Natural killer cell (primary cell): ENCODE measurements at regions not wholly inside any gene's neighbourhood (a gene's known extent, or its start where the extent isn't known, plus 50 kb on each side); places are given as distances from the start of the nearest gene placed in this dataset.

ENCODE experiments used
- ATAC-seq, 3 donors: fragments of 150-1000 bp in 2 of 3; fragments of 200-7000 bp in 1 of 3; cut with Tn5 transposase; 1 replicate in 1 of 3; 2 replicates in 2 of 3; pipeline ENCODE4 v1.10.0; 2021; ENCODE audit warnings: mild to moderate bottlenecking in 2 of 3, moderate library complexity in 2 of 3
- DNase-seq, 2 donors: peaks; one replicate each; pipeline versions ENCODE4 v3.0.0 to v3.0.0-alpha.2; 2013 to 2021; ENCODE audit warnings: mixed read lengths in 1 of 2
- H3K27ac ChIP-seq: one replicate; pipeline ENCODE4 v1.5.1; 2013; ENCODE audit warnings: mild to moderate bottlenecking, low read length
- H3K27me3 ChIP-seq: one replicate; pipeline ENCODE4 v1.6.1; 2013; ENCODE audit warnings: low read length; ENCODE audit not compliant: control insufficient read depth, insufficient read depth
- H3K36me3 ChIP-seq: one replicate; pipeline ENCODE4 v1.6.1; 2013; ENCODE audit warnings: low read length; ENCODE audit not compliant: control insufficient read depth, insufficient read depth
- H3K4me1 ChIP-seq: one replicate; pipeline ENCODE4 v1.6.1; 2013; ENCODE audit warnings: low read length; ENCODE audit not compliant: control insufficient read depth, insufficient read depth
- H3K4me3 ChIP-seq: one replicate; pipeline ENCODE4 v1.5.1; 2013; ENCODE audit warnings: low read length
- H3K9me3 ChIP-seq: one replicate; pipeline ENCODE4 v1.6.1; 2013; ENCODE audit warnings: low read length; ENCODE audit not compliant: control insufficient read depth, insufficient read depth
- H3K27ac Mint-ChIP-seq, 2 donors: one replicate each; pipeline ENCODE4 v1.8.0; 2022; ENCODE audit warnings: mild to moderate bottlenecking in 2 of 2, mixed read lengths in 2 of 2, moderate library complexity in 1 of 2
- H3K27me3 Mint-ChIP-seq, 2 donors: one replicate each; pipeline ENCODE4 v1.8.0; 2022; ENCODE audit warnings: low read depth in 2 of 2, mixed read lengths in 2 of 2
- H3K36me3 Mint-ChIP-seq: one replicate; pipeline ENCODE4 v1.8.0; 2022; ENCODE audit warnings: mixed read lengths
- H3K4me1 Mint-ChIP-seq, 2 donors: one replicate each; pipeline ENCODE4 v1.8.0; 2022; ENCODE audit warnings: mixed read lengths in 2 of 2
- H3K4me3 Mint-ChIP-seq: one replicate; pipeline ENCODE4 v1.8.0; 2022; ENCODE audit warnings: mild to moderate bottlenecking, moderate library complexity, mixed read lengths
- H3K9me3 Mint-ChIP-seq, 2 donors: one replicate each; pipeline ENCODE4 v1.8.0; 2022; ENCODE audit warnings: mixed read lengths in 2 of 2
- CTCF ChIP-seq: fragments of 200-600 bp; IDR thresholded peaks from one replicate; pipeline ENCODE4 v1.8.0; 2022; ENCODE audit warnings: antibody characterized with exemption
- WGBS: methylation state at CpG from one replicate; pipeline ENCODE4 v1.1.7; 2013; ENCODE audit warnings: missing lambda C conversion rate; ENCODE audit not compliant: insufficient coverage; 5-methylcytosine and 5-hydroxymethylcytosine counted together
- intact Hi-C: fragments of 100-400 bp; cut with micrococcal nuclease; formaldehyde crosslinking; loops from one replicate; pipeline ENCODE4 v1.14.2; 2022

GRCh38 chr6:113168057-113168456, 689.1 kb upstream of the MARCKS start:
- Mint-ChIP-seq H3K9me3 (peaks cover 3 to 4% of the 10 kb centered on the region in 2 donors), H3K4me3 (no peak overlapping the region), H3K36me3 (no peaks in the 10 kb centered on the region), H3K27me3 (no peaks in the 10 kb centered on the region), H3K27ac (no peak overlapping the region), H3K4me1 (no peaks in the 10 kb centered on the region)
- Histone ChIP-seq H3K27me3 (no peaks in the 10 kb centered on the region), H3K4me1 (no peaks in the 10 kb centered on the region), H3K4me3 (no peak overlapping the region), H3K27ac (no peak overlapping the region), H3K9me3 (no peaks in the 10 kb centered on the region), H3K36me3 (no peaks in the 10 kb centered on the region)
- WGBS = 100% methylated on average over 1 of the region's 1 CpG
- intact Hi-C loops = no loop called here
- ATAC-seq (no peak), DNase-seq (no peak)
- no peak for TF ChIP-seq CTCF

GRCh38 chr6:113169484-113169883, 687.7 kb upstream of the MARCKS start:
- intact Hi-C loops = no loop called here
- H3K36me3 Mint-ChIP-seq = no peaks in the 10 kb centered on the region
- Histone ChIP-seq H3K36me3 (no peaks in the 10 kb centered on the region), H3K4me1 (no peaks in the 10 kb centered on the region), H3K27ac (no peak overlapping the region), H3K27me3 (no peaks in the 10 kb centered on the region), H3K4me3 (no peak overlapping the region), H3K9me3 (no peaks in the 10 kb centered on the region)
- no peak for TF ChIP-seq CTCF
- 83% methylated on average over 1 of the region's 1 CpG for WGBS
- H3K4me3 Mint-ChIP-seq = no peak overlapping the region
- no peaks in the 10 kb centered on the region for H3K4me1 Mint-ChIP-seq
- H3K27me3 Mint-ChIP-seq = no peaks in the 10 kb centered on the region
- DNase-seq = no peak
- peaks cover 3 to 4% of the 10 kb centered on the region in 2 donors for H3K9me3 Mint-ChIP-seq
- no peak overlapping the region for H3K27ac Mint-ChIP-seq
- ATAC-seq = no peak

- H3K9me3 ChIP-seq = no peaks in the 10 kb centered on the region
- no peak overlapping the region for H3K4me3 ChIP-seq
- ATAC-seq (no peak), DNase-seq (no peak)
- H3K27me3 ChIP-seq = no peaks in the 10 kb centered on the region
- H3K9me3 Mint-ChIP-seq = peaks cover 3 to 4% of the 10 kb centered on the region in 2 donors
- H3K27me3 Mint-ChIP-seq = no peaks in the 10 kb centered on the region
- H3K4me1 Mint-ChIP-seq = no peaks in the 10 kb centered on the region
- H3K36me3 ChIP-seq = no peaks in the 10 kb centered on the region
- H3K36me3 Mint-ChIP-seq = no peaks in the 10 kb centered on the region
- WGBS = 90% methylated on average over 1 of the region's 1 CpG
- H3K27ac Mint-ChIP-seq = no peak overlapping the region
- TF ChIP-seq CTCF = no peak
- intact Hi-C loops = no loop called here
- H3K4me1 ChIP-seq = no peaks in the 10 kb centered on the region
- H3K27ac ChIP-seq = no peak overlapping the region
- H3K4me3 Mint-ChIP-seq = no peak overlapping the region
These were observed 686.7 kb upstream of the MARCKS start for GRCh38 chr6:113170454-113170853.

GRCh38 chr6:113171882-113172281, 685.3 kb upstream of the MARCKS start:
- H3K4me1 ChIP-seq = no peaks in the 10 kb centered on the region
- DNase-seq (no peak), ATAC-seq (no peak)
- H3K27ac ChIP-seq = no peak overlapping the region
- no peak for TF ChIP-seq CTCF
- no peaks in the 10 kb centered on the region for H3K9me3 ChIP-seq
- no peaks in the 10 kb centered on the region for H3K36me3 ChIP-seq
- Mint-ChIP-seq H3K27me3 (no peaks in the 10 kb centered on the region), H3K4me1 (no peaks in the 10 kb centered on the region), H3K27ac (no peak overlapping the region), H3K9me3 (peaks cover 6 to 10% of the 10 kb centered on the region in 2 donors), H3K36me3 (no peaks in the 10 kb centered on the region), H3K4me3 (no peak overlapping the region)
- no peak overlapping the region for H3K4me3 ChIP-seq
- H3K27me3 ChIP-seq = no peaks in the 10 kb centered on the region
- WGBS = 66% methylated on average over 2 of the region's 3 CpGs
- intact Hi-C loops = no loop called here
